Transverse colon (tissue), 4 donors: ENCODE measurements at regions not wholly inside any gene's neighbourhood (a gene's known extent, or its start where the extent isn't known, plus 50 kb on each side); places are given as distances from the start of the nearest gene placed in this dataset.
"Not testable (repeated sequence)": the region's sequence is repeated elsewhere in the genome, so short reads cannot be mapped to it uniquely, and the experiment has no call there.

Source experiments
- CTCF ChIP-seq, 5 experiments: fragments of 200-600 bp in 3 of 5; fragments of 450-650 bp in 2 of 5; sonication (generic) in 3 of 5; IDR thresholded peaks; 1 replicate in 2 of 5; 2 replicates in 3 of 5; pipeline ENCODE4 v1.5.1; 2016 to 2017; ENCODE audit warnings: antibody characterized with exemption in 5 of 5, inconsistent platforms in 3 of 5, mild to moderate bottlenecking in 2 of 5, moderate library complexity in 1 of 5
- POLR2A ChIP-seq: fragments of 450-650 bp; IDR thresholded peaks from one replicate; pipeline ENCODE4 v1.6.1; 2016; ENCODE audit warnings: antibody characterized with exemption, mild to moderate bottlenecking, moderate library complexity
- POLR2AphosphoS5 ChIP-seq, 3 donors: sonication (generic); formaldehyde crosslinking; IDR thresholded peaks; one replicate each; pipeline ENCODE4 v1.6.1; 2016; ENCODE audit warnings: antibody characterized with exemption in 3 of 3

- not testable (repeated sequence) for TF ChIP-seq CTCF (IDR thresholded peaks at IDR 0.05); POLR2AphosphoS5 (IDR thresholded peaks at IDR 0.05); POLR2A
These were observed 285.6 kb upstream of the FN1 start for GRCh38 chr2:215721515-215721914.
